ENCODE measurements at regions not wholly inside any gene's neighbourhood (a gene's known extent, or its start where the extent isn't known, plus 50 kb on each side); places are given as distances from the start of the nearest gene placed in this dataset.
"Not testable (repeated sequence)": the region's sequence is repeated elsewhere in the genome, so short reads cannot be mapped to it uniquely, and the experiment has no call there.

DNA sequence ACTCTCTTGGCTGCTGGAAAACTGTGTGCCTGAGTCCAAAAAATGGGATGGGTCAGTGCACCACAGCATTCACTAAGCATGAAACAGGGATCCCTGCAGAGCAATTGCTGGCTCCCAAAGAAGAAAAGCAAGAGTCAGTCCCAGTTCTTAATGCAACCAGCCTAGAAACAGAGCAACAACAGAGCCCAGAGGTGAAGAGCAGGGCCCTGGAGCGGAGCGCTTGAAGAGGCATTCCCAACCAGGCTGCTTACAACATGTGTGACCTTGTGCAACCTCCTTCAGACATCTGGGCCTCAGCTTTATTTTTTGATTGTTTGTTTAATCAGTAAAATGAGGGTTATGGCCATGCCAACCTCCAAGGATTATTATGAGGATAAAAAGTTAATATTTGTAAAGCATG, 543.7 kb upstream of the COBL start:
- DNase-seq = no peak

DNA sequence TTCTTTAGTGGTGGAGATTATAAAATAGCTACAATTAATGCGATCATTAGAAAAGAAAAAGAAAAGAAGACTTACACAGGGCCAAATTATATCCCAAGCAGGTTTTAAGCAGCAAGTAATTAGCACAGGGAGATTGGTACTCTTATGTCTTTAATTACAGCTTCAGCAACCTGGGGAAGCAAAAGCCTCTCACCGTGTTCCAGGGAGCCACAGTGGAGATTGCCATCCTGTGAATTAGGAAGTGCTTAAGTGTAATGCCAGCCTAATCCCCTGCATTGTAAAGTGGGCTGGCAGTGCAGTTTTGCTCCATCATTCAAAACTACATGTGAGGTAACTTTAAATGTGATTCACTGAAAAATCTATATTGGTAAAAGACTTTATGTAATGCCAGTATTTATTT, 533.5 kb upstream of the COBL start:
- DNase-seq = no peak

DNA sequence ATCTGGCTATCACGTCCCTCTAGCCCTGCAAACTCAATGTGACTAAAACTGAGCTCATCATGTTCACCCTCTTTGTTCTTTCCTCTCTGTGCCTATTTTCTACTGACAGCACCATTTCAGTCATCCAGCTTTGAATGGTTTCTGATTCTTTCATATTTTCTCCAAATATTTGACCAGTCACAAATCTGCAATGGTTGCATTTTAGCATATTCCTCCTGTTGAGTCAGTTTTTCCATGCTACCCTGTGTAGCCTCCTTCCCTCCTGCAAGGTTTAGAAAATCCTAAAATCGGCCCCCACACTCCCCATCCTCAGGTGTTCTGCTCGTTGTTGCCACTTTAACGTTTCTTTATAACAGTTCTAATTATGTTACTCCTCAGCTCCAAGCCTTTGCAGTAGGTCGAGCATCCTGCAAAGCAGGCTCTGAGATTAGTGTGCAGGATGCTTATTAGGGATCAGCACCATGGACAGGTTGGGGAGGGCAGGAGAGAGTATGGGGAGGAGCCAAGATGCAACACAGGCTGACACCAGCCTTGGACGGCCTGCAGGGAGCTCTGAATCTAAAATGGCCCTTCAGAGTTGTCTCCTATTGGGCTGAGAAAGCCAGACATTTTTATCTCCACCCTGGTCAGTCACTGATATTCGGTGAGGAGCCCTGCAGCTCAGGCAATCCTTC, 531.0 kb upstream of the COBL start:
- no peak for DNase-seq

GRCh38 chr7:51839130-51839529, 522.5 kb upstream of the COBL start:
- not testable (repeated sequence) for DNase-seq

DNA sequence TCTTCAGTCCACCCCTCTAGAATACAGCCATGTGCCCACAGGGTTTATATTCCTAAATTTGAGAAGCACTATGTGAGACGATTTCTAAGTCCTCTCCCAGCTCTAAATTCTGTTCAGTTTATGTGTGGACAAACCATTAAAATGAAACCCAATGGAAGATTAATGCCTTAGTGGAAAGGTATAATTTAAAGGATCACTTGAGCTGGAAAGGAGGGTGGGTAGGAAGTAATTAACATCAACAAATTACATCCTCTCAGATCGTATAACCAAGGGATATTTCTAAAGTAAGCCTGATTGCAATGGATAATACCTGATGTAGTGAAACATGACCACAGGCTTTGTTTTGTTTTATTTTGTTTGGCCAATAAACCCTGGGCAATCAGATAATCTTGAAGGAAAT, 511.0 kb upstream of the COBL start:
- DNase-seq = no peak

GRCh38 chr7:51824050-51824449, 507.4 kb upstream of the COBL start:
- DNase-seq = no peak

GRCh38 chr7:51823437-51823836, 506.8 kb upstream of the COBL start:
- no peak for DNase-seq

DNA sequence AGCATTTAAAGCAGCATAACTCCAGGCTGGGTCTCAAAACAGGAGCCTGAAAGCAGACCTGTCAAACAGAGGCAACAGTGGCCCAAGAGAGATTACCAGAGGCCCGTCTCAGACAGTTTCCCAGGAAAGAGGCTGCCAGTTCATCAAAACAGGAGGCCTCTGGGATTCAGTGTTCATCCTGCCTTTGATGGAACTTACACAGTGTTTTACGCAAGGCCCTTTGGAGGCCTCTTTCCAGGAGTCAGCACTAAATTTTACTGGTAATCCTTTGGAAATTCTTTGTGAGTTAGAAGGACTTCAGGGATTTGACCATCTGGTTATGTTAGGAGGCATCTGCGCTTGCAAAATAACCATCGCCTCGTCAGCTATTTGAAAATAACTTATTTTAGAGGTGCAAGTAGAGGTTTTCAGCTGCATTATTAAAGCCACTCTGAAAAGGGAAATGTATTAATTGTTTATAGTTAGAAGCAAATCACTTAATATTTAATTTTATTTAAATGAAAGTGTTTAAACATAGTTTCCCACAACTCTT, 501.2 kb upstream of the COBL start:
- no peak for DNase-seq

DNA sequence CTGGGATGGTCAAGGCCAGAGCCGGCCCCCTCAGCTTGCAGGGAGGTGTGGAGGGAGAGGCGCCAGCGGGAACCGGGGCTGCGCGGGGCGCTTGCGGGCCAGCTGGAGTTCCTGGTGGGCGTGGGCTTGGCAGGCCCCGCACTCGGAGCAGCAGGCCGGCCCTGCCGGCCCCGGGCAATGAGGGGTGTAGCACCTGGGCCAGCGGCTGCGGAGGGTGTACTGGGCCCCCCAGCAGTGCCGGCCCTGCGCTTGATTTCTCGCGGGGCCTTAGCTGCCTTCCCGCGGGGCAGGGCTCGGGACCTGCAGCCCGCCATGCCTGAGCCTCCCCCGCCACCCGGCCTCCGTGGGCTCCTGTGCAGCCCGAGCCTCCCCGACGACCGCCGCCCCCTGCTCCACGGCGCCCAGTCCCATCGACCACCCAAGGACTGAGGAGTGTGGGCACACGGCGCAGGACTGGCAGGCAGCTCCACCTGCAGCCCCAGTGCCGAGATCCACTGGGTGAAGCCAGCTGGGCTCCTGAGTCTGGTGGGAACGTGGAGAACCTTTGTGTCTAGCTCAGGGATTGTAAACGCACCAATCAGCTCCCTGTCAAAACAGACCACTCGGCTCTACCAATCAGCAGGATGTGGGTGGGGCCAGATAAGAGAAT, 489.3 kb upstream of the COBL start:
- not testable (repeated sequence) for DNase-seq

DNA sequence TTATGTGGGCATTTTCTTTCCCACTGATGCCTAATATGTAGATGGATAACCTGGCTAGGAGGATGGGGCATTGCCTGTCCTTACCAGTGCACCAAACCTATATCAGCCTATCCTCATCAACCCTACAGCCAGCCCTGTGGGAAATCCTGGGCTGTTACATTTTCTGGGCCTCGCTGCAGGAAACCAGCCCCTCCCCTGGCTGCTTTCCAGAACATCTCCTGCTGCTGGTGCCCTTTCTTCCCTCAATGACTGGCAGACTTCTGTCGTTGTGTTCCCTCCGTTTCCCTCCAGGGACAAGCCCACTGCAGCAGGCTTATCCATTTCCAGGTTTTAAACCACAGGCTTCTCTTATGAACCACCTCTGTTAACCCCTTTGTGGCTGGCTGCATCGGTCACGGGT, 486.1 kb upstream of the COBL start:
- no peak for DNase-seq

DNA sequence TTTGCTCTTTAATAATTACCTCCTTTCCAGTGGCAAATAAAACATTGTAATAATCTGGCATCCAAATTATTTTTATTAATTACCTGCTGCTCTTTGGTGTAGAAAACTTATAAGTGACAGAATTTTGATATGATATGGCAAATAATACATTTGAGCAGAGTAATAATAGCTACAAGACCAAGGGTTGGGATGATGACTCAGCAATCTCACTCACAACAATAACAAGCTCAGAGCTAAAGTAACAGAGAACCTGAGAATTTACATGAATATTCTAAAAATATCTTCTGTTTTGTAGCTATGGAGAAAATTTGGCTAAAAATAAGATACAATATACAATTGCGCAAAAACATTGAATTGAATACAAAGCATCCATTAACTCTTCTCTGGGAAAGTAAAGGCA, 480.8 kb upstream of the COBL start:
- no peak for DNase-seq

DNA sequence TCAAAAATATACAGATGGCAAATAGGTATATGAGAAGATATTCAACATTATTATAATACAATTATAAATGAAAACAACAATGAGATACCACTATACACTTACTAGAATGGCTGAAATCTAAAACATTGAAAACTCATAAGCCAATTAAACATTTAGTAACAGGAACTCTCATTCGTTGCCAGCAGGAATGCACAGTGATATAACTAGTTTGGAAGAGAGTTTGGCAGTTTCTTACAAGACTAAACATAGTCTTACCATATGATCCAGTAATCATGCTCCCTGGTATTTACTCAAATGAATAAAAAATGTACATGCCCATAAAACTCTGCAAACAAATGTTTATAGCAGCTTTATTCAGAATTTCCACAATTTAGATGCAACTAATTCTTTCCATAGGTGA, 476.2 kb upstream of the COBL start:
- no peak for DNase-seq

- no peak for DNase-seq
These were observed 472.9 kb upstream of the COBL start for GRCh38 chr7:51789489-51789888.

DNA sequence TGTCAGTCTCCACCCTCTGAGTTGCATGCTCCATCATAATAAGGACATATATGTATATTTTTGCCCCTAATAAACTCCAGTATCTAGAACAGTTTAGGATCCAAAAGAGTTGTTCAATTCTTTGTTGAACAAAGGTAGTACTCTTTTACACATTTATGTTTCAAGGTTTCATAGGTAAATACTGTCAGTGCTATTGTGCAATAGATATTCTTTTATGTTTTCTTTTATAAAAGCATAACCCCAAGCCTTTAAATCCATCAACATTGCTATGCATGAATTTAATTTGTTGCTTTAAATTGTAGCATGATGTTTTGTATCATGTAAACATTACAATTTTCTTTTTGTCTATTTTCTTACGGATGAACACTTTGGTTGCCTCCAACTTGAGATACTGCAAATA, 469.7 kb upstream of the COBL start:
- no peak for DNase-seq

- no peak for DNase-seq
These were observed 469.3 kb upstream of the COBL start for GRCh38 chr7:51785876-51786275.

GRCh38 chr7:51785171-51785570, 468.6 kb upstream of the COBL start:
- no peak for DNase-seq

GRCh38 chr7:51783241-51783640, 466.6 kb upstream of the COBL start:
- DNase-seq = no peak

DNA sequence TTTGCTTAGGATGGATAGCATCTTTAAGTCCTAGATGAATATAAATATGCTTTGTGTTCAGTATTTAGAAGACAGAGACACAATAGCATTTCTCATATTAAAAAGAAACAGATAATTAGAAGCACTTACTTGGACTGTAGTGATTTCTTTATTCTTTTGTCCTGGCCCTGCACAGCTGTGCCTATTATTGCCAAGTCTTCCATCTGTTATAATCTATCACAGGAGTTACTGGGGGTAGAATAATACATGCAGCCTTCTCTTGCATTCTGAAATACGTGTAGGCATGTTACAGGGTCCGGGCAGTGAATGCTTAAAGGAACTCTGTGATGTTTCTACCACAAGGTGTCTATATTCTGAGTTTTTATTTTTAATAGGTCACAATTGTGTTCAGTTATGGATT, 461.5 kb upstream of the COBL start:
- DNase-seq = no peak

GRCh38 chr7:51774178-51774577, 457.6 kb upstream of the COBL start:
- no peak for DNase-seq

- no peak for DNase-seq
These were observed 455.6 kb upstream of the COBL start for GRCh38 chr7:51772190-51772589.

DNA sequence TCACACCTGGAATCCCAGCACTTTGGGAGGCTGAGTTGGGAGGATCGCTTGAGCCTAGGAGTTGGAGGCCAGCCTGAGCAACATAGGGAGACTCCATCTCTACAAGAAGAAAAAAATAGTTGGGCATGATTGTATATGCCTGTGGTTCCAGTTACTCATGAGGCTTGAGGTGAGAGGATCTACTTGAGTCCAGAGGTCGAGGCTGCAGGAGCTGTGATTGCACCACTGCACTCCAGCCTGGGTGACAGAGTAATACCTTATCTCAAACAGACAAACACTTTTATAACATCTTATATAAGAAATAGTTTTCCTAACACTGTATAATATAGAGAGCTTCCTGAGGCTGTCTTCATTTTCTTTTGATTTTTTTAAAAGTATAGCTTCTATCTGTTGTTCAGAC, 448.4 kb upstream of the COBL start:
- no peak for DNase-seq

GRCh38 chr7:51759985-51760384, 443.4 kb upstream of the COBL start:
- DNase-seq = no peak

- DNase-seq = no peak
These were observed 441.4 kb upstream of the COBL start for GRCh38 chr7:51757960-51758359.

DNA sequence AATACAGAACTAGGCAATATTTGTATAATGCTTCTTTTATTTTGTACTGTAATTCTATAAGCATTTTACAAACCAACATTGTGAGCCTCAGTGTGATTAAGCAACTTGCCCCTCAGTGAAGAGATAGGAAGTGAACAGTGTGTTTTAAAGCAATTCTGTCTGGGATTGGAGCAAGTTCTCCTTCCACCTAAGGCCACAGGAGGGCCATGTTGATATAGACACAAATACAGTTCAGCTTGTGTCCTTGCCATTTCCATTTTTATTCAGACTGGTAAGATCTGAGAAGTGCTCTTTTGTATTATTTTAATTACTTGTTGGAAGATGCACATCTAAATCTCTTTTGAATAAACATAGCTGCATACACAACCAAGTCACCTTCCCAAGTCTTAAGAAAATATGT, 416.3 kb upstream of the COBL start:
- DNase-seq = no peak

GRCh38 chr7:51732116-51732515, 415.5 kb upstream of the COBL start:
- no peak for DNase-seq

Data from bone marrow (tissue), 2 donors.